GM19240 (cell line): ENCODE measurements at regions not wholly inside any gene's neighbourhood (a gene's known extent, or its start where the extent isn't known, plus 50 kb on each side); places are given as distances from the start of the nearest gene placed in this dataset.

Experiments
- DNase-seq: peaks from one replicate; pipeline ENCODE4 v3.0.0; 2011; ENCODE audit warnings: low spot score; ENCODE audit not compliant: insufficient read length

DNA sequence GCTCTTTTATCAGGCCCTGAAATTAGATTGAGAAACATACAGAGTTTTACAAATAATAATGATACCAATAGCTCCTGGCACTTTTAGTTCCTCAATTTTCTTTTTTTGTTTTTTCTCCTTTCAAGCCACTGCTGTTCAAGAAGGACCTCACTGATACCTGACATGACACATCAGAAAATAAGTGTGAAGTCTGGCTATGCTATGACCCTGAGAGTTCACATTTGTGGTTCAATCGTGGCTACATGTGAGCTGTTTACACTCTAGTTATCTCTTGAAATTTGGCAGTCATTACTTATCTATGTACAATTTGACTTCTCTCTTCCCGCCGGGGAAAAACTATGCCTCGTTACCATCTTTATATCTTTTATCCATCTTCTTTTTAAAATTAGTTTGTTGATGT lies 686.5 kb downstream of the EPHA4 start:
- DNase-seq, result no peak

DNA sequence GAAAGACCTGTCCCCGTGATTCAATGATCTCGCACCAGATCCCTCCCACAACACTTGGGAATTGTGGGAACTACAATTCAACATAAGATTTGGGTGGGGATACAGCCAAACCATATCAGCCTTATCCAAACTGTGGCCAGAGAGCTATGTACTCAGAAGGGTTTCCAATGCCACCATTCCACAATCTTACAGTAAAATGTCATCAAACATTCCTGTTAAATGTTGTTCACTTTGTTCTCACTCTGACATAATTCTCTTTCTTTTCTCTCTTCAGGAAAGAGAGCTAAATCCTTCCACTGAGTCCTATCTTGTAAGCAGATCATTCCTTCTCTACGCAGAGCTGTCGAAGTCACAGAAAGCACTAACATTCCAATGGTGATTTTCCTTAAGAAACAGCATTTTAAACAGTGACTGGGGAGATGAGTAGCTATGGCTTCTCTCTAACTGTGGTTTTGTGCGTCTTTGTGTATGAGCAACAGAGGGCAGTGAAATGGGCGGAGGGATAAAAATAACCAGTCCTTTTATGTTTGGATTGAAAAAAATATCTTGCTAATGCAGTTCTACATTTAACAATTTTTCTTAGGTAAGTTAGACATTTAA lies 684.7 kb downstream of the EPHA4 start:
- no peak for DNase-seq

DNA sequence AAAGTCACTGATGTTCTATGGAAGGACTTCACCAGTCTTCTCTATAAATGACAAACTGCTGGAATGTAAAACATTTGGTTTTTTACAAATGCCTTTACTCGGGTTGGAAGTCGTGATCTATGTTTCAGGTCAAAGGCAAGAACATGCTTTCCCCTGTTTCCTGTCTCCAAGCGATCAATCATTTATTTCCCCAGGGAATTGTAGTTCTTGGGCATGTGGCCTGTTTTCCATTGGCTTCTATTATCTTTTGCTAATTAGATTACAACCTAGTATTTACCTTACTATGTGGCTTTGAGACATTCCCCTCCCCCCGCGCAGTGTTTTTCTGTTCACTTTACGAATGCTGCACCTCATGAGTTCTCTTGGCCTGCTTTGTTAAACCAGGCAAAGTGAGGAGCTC lies 684.2 kb downstream of the EPHA4 start:
- DNase-seq, result no peak

DNA sequence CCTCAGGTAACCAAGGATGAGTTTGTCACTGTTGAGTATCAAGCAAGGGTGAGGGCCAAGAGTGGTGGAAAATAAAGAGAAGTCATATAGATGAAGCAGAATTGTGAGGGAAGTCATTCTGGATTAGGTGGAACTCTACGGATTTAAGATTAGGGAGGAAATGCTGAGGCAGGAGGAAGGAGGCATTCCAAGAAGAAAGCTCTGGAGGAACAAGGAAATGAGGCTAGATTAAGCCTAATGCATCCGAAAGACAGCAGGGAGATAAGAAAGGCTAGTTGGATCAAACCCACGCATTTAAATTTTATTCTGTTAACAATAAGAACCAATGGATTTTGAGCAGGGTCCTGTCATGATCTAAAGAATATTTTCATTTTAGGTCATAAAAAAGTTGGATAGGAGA lies 681.2 kb downstream of the EPHA4 start:
- DNase-seq, result no peak

DNA sequence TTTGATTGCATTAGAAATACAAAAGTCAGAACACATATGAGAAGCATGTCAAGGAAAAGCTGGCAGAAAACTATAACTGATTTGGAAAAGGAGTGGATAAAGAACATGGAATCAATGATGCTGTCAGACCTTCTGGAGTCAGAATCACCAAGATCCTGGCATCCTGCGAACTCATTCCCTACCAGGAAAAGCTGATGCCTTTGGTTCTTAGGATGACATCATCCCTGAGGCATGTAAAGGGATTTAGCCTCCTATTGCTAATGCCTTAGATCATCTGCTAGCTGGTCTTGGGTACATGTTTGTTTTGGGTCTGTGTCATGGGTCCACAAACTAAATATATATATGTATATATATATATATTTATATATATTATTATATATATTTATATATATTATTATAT lies 680.7 kb downstream of the EPHA4 start:
- DNase-seq, result no peak

DNA sequence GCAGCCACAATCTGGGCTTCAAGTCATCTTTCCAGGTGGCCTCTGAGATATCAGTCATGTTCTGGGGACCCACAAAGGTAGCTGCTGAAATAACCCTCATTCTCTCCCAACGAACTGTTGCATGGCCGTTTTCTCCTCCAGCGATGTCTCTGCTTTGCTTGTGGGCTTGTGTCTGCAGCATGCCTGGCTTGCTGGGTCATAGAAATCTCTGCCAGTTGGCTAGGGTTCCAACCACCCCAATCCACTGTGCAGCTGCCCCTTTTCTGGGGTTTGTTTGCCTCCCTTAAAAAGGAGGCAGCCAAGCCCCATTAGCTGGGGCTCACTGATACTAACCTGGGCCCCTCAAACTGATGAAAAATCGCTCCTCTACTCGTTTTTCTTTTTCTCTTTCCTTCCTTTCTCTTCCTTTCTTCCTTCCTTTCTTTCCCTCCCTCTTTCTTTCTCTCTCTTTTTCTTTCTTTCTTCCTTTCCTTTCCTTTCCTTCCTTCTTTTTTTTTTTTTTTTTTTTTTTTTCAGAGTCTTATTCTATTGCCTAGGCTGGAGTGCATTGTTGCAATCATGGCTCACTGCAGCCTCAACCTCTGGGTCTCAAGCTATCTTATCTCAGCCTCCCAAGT lies 680.0 kb downstream of the EPHA4 start:
- no peak for DNase-seq

DNA sequence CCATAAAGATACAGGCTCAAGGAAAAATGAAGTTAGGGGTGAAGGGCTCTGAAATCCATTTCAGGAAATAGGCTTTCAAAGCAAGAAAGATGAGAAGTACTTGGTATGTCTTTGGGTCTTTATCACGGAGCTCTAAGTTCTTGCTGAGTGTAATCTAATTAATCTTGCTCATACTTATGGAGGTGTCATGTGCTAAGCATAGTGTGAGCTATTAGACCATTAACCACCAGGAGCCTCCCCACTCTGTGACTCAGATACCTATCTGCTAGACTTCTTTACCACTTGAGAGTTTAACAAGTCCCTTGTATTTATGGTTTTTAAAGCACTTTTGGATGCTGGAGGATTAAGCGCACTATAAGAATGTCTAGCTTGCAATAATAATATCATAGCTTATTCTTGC lies 678.7 kb downstream of the EPHA4 start:
- no peak for DNase-seq

DNA sequence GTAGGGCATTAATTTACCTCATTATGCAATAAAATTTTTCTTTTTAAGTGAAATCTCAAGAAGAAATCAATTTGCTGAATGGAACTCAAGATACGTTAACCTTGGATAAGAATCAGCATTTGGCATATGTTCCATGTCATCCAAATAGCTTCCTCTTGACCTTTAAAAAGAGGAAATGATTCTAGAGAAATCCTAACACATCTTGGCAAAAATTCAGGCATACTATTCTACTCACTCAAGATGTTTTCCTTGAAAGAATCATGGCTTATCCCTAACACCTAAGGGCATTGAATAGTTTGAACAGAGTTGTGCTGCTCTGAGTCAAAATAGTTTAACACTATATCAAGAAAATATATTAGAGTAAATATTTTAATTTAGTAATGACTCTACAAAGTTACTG lies 678.0 kb downstream of the EPHA4 start:
- DNase-seq, result no peak

DNA sequence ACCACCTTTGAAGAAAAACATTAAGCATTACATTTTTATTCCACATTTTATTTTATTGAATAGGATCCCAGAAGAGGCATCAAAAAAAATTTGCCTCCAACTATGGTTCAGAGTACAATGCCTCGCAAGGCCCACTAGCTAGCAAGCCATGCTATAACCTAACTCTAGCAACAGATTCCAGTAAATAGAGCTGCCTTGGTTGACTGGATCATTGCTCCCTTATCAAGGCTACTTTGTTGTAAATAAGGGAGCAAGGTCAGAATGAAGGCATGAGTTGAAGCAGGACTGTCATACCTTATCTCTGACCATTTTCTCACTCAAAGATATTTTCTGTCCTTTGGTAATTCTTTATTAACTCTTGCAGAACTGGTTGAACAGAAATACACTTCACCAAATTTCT lies 672.6 kb downstream of the EPHA4 start:
- no peak for DNase-seq

DNA sequence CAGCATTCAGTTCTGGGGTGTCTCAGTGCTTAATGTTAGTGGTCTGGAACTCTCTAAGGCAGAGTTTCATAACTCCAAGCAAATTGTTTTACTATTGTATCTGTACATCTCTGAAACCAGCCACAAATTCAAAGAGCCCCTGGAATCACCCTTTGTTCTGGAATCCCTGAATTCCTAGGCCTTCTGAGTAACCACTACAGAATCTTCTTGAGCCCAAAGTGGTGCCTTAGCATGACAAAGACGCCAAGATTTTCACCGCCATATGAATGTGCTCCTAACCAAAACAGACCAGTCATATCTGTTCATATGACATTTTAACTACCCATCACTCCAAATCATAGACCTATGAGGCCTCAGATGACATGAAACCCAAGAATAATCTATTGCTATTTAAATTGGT lies 668.1 kb downstream of the EPHA4 start:
- no peak for DNase-seq

DNA sequence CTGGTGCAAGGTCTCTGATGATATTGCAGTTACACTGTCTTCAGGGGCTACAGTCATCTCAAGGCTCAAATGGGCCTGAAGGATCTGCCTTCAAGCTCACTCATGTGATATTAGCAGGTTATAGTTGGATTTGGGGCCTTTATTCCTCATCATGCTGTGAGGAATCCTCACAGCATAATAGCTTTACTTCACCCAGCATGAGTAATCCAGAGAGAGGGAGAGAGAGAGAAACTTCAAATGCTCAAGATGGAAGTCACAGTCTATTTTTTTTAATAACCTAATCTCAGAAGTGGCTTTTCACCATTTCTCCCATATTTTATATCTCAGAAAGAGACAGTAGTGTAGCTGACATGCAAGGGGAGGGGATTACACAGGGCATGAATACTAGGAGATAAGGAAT lies 658.7 kb downstream of the EPHA4 start:
- DNase-seq, result no peak

DNA sequence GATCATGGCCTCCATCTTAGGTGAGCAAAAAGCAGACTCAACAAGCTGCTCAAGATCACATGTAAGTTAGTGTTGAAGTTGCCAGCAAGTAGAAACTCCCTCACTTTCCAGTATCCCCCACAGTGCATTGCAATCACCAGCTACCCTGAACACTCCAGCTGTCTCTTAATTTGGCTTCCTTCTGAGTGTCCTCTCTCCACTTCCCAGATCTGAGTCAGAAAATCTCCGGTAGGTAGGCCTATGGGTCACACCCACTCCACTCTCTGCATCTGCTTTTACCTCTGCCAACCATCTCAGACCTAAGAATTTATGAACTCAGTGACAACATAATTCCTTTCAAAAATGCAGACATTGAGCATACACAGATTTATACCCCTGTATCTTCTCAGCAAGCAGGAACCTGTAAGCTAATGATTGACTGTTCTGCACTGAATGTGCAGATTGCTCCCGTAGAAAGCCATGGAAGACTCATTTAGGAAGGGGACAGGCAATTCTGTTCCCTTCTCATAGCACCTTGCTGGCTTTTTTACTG lies 656.9 kb downstream of the EPHA4 start:
- no peak for DNase-seq

DNA sequence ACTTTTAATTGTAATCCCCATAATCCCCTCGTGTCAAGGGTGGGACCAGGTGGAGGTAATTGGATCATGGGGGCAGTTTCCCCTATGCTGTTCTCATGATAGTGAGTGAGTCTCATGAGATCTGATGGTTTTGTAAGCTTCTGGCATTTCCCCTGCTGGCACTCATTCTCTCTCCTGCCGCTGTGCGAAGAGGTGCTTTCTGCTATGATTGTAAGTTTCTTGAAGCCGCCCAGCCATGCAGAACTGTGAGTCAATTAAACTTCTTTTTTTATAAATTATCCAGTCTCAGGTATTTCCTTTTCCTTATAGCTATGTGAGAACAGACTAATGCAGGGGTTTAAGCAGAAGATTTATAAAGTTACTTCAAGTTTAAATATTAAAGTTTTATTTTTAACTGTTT lies 655.2 kb downstream of the EPHA4 start:
- no peak for DNase-seq

DNA sequence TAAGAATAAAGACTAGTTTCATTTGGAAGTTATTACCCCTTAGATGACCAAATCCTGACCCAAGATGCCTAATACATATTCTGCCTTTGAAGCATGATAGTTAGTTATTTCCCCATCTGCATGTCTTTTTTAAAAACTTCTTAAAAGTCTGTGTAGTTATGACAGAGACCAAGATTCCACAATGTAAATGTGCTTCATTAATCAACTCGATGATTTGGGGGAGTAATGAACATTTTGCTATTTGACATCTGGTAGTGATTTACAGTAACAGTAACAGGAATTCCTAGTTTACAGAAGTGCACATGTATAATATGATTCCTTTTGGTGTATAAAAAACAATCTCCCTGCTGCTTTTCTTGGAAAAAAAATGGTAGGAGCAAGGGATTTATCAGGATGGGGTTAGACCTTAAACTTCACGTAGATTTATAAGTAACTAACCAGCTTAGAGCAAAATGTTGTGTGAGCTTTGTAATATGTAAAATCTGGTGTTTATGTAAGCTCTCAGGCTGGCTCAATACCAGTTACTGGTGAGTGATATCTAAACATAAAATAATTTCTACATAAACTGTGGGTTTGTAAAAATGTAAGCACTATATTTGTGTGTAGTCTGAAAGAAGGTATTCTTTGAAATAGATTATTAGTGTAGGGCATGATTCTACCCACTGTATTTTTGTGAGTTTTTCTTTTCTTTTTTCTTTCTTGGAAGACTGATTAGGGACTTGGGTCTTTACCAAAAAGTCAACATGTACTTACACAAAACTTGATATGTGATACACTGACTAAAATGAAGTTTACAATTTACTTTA lies 641.6 kb downstream of the EPHA4 start:
- DNase-seq, result no peak

DNA sequence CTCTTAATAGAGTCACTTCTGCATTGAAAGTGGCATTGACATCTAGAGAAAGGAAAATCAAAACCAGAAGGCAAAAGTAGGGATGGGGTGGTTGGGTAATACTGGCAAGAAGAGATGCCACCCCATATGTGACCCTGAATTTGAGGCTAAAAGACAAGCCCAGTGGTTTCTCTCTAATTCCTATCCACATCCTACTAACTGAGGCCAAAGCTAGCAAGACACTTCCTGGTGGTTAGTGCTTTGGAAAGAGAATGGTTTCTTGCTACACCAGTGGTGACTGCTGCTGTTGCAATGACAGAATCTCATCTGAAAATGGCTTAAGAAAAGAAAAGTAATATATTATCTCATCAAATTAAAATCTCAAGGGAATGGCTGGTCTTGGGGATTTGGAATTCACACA lies 640.6 kb downstream of the EPHA4 start:
- DNase-seq, result no peak

DNA sequence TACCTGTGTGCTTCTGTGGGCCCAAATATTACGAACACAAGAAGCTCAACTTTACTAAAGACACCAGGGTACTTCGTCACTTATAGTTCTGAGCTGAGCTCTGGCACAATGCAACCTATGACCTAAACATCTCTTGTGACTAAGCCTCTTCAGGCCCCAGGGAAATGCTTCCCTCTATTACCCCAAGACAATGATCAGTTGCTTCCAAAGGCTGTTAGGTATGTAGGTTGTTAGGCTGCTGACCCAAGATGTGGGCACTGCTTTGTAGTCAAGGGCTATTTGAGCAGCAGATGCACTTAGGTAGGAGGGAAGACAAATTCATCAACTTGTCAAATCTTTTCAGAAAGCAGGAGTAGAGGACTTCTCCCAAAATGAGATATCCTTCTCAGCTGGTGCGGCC lies 640.1 kb downstream of the EPHA4 start:
- no peak for DNase-seq

DNA sequence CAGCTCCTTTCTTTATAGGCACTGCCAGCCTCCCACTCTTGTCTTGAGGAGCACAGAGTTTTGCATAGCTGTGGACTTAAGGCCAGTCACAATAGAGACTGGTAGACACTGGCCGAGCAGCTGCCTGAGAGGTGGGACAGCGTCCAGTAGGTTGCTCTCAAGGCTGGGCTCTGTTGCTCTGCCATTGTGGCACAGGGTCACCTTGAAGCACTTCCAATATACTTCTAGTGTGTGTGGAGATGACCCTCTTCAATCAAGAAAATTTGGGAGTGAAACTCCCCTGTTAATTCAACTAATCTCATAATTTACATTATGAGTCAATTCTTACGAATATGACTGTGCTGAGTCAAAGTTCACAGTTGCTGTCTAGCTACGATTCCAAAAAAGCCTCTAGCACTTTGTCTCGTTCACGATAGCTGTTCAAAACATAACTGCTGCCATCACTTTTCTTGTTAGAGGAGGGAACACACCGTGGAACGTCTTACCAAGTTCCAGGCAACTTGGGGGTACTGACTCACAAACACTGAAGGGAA lies 636.2 kb downstream of the EPHA4 start:
- DNase-seq, result no peak

DNA sequence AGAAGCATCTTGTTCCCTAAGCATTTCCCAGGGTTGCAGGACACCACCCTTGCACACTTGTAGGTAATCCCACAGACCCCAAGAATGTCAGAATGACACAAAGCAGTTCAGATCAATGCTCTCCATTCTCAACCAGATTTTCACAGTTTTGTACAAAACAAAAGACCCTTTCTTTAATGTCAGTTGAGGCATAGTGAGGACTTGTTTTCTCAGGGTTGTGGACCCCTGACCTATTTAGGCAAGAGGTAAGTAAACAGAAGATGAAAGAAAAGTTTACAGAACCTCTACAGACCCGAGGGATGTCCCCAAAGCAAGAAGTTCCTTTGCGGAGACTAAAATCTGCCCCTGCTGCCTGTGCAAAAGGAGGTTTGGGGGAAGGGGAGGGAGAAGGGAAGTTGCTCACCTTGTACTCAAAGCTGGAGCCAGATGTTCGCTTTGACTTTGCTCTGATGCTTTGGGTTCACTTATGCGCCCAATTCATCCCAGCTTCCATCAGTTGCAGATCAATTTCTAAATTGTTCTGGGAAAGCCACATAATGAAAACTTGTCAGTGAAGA lies 635.4 kb downstream of the EPHA4 start:
- DNase-seq, result no peak

DNA sequence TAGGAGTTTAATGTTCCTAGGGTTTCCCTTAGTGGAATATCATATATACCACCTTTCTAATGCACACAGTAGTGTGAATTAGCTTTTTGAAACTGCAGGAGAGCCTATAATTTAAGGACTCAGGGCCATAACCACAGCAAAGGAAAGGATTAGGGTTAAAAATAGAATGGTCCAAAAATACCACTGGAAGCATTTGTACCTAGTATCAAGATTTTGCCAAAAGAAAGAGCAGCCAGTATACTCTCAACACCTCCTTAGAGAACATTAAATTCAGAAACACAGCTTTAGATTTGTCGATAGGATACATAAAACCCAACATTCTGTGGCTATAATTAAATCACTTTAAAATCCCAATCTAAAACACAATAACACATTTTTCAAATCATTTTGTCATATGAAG lies 634.9 kb downstream of the EPHA4 start:
- DNase-seq, result no peak

DNA sequence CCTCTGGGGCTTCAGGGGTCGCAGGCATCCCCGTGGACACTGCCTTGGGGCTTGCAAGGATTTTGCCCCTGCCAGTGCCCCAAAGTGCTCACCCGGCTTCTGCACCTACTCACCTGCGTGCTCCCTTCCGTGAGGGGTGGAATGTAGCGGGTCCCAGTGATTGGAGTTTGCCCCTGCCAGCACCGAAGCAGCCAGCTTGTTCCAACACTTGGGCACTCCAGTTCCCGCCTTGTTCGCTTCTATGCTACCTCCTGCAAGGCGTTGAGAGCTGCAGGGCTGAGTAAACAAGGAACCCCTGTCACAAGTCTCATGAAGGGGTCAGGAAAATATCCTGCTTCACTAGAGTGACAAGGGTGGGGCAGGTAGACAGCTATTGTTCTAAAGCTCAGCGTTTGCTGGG lies 631.5 kb downstream of the EPHA4 start:
- DNase-seq, result no peak

DNA sequence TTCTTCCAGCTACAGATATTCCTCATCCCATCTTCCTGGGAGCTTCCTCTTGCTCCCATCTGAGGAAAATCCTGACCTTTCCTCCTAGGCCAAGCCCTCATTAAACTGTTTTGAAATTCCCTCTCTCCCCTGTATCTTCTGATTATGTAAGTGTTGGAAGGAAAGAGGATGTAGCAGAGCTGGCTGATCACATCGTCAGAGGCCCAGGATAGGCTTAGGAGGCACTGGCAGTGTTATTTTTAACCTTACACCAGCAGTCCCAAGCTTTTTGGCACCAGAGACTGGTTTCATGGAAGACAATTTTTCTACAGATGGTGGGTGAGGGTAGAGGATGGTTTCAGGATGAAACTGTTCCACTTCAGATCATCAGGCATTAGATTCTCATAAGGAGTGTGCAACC lies 630.4 kb downstream of the EPHA4 start:
- no peak for DNase-seq

DNA sequence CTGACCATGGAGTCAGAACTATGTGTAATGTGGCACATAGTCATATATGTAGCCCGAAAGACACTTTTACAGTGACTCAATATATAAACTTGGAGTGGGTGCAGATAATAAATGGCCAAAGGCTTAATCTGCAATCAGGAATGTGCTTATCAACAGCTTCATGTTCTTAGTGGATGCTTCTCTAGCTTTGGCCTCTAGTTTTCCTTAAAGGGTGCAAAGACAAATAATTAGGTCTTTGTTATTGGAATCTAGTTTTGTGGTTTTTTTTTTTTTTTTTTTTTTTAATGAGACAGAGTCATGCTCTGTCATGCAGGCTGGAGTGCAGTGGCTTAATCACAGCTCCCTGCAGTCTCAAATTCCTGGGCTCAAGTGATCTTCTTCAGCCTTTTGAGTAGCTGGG lies 625.6 kb downstream of the EPHA4 start:
- no peak for DNase-seq
